Osteocyte (in vitro differentiated cells): ENCODE measurements at regions not wholly inside any gene's neighbourhood (a gene's known extent, or its start where the extent isn't known, plus 50 kb on each side); places are given as distances from the start of the nearest gene placed in this dataset.
"Not testable (repeated sequence)": the region's sequence is repeated elsewhere in the genome, so short reads cannot be mapped to it uniquely, and the experiment has no call there.

ENCODE experiments used
- DNase-seq: peaks from one replicate; pipeline ENCODE4 v3.0.0; 2021; ENCODE audit warnings: mixed read lengths; ENCODE audit not compliant: unreplicated experiment; ENCODE audit errors: extremely low spot score
- H3K27ac Mint-ChIP-seq: one replicate; pipeline ENCODE4 v1.8.0; 2021; ENCODE audit warnings: mild to moderate bottlenecking, mixed read lengths; ENCODE audit not compliant: unreplicated experiment
- H3K27me3 Mint-ChIP-seq: one replicate; pipeline ENCODE4 v1.8.0; 2021; ENCODE audit warnings: mixed read lengths; ENCODE audit not compliant: unreplicated experiment
- H3K36me3 Mint-ChIP-seq: one replicate; pipeline ENCODE4 v1.8.0; 2021; ENCODE audit warnings: mixed read lengths; ENCODE audit not compliant: unreplicated experiment
- H3K4me1 Mint-ChIP-seq: one replicate; pipeline ENCODE4 v1.8.0; 2021; ENCODE audit warnings: mixed read lengths; ENCODE audit not compliant: unreplicated experiment
- H3K4me3 Mint-ChIP-seq: one replicate; pipeline ENCODE4 v1.8.0; 2021; ENCODE audit warnings: mild to moderate bottlenecking, moderate library complexity, mixed read lengths; ENCODE audit not compliant: unreplicated experiment
- H3K9me3 Mint-ChIP-seq: one replicate; pipeline ENCODE4 v1.8.0; 2021; ENCODE audit warnings: mixed read lengths; ENCODE audit not compliant: unreplicated experiment
- CTCF ChIP-seq: fragments of 200-600 bp; sonication (generic); IDR thresholded peaks from 2 replicates; pipeline ENCODE4 v1.5.0; 2021; ENCODE audit warnings: antibody characterized with exemption, mild to moderate bottlenecking, moderate library complexity

- no peak overlapping the region for H3K27ac Mint-ChIP-seq
- no peaks in the 10 kb centered on the region for H3K4me1 Mint-ChIP-seq
- TF ChIP-seq CTCF, result no peak
- peaks cover 11% of the 10 kb centered on the region for H3K9me3 Mint-ChIP-seq
- no peak overlapping the region for H3K4me3 Mint-ChIP-seq
- H3K36me3 Mint-ChIP-seq, result no peaks in the 10 kb centered on the region
- peaks cover 5% of the 10 kb centered on the region for H3K27me3 Mint-ChIP-seq
- DNase-seq, result peak; percentile 75
These were observed 562.6 kb downstream of the PTPRU start for GRCh38 chr1:29798699-29799566.

GRCh38 chr1:29797125-29797524, 560.8 kb downstream of the PTPRU start:
- DNase-seq, H3K27ac Mint-ChIP-seq, H3K27me3 Mint-ChIP-seq, H3K4me3 Mint-ChIP-seq, H3K36me3 Mint-ChIP-seq, H3K4me1 Mint-ChIP-seq: not testable (repeated sequence)
- H3K9me3 Mint-ChIP-seq, result peaks cover 11% of the 10 kb centered on the region

GRCh38 chr1:29795965-29796364, 559.6 kb downstream of the PTPRU start:
- not testable (repeated sequence) for H3K4me3 Mint-ChIP-seq, DNase-seq, H3K27ac Mint-ChIP-seq, H3K4me1 Mint-ChIP-seq, H3K27me3 Mint-ChIP-seq, H3K36me3 Mint-ChIP-seq
- peaks cover 11% of the 10 kb centered on the region for H3K9me3 Mint-ChIP-seq

- H3K27ac Mint-ChIP-seq, result no peak overlapping the region
These were observed 557.5 kb downstream of the PTPRU start for GRCh38 chr1:29793653-29794348.

GRCh38 chr1:29793101-29793546, 556.8 kb downstream of the PTPRU start:
- DNase-seq, result peak; percentile 92
- H3K36me3 Mint-ChIP-seq, result no peaks in the 10 kb centered on the region
- TF ChIP-seq CTCF, result peak; percentile 78
- peaks cover 11% of the 10 kb centered on the region for H3K9me3 Mint-ChIP-seq
- H3K27ac Mint-ChIP-seq, result no peak overlapping the region
- H3K27me3 Mint-ChIP-seq, result peaks cover 5% of the 10 kb centered on the region
- H3K4me3 Mint-ChIP-seq, result no peak overlapping the region
- H3K4me1 Mint-ChIP-seq, result no peaks in the 10 kb centered on the region

More at GRCh38 chr1:29793653-29794348, 557.5 kb downstream of the PTPRU start:
- no peak for DNase-seq
- no peaks in the 10 kb centered on the region for H3K4me1 Mint-ChIP-seq
- no peak overlapping the region for H3K4me3 Mint-ChIP-seq
- H3K9me3 Mint-ChIP-seq, result peaks cover 11% of the 10 kb centered on the region
- peaks cover 5% of the 10 kb centered on the region for H3K27me3 Mint-ChIP-seq
- H3K36me3 Mint-ChIP-seq, result no peaks in the 10 kb centered on the region
- no peak for TF ChIP-seq CTCF

- Mint-ChIP-seq H3K4me3 (no peak overlapping the region), H3K9me3 (peaks cover 3% of the 10 kb centered on the region), H3K27ac (no peak overlapping the region), H3K36me3 (no peaks in the 10 kb centered on the region), H3K4me1 (no peaks in the 10 kb centered on the region), H3K27me3 (peaks cover 5% of the 10 kb centered on the region)
- peak; percentile 72 for DNase-seq
- no peak for TF ChIP-seq CTCF
These were observed 553.6 kb downstream of the PTPRU start for GRCh38 chr1:29789910-29790247.
